ENCODE measurements at regions not wholly inside any gene's neighbourhood (a gene's known extent, or its start where the extent isn't known, plus 50 kb on each side); places are given as distances from the start of the nearest gene placed in this dataset.

GRCh38 chr12:127787544-127787943, 479.4 kb upstream of the TMEM132C start:
- no peaks in the 10 kb centered on the region for H4K20me1 ChIP-seq (ENCODE audit: insufficient read depth, low read length)

GRCh38 chr12:127790376-127790775, 476.6 kb upstream of the TMEM132C start:
- Histone ChIP-seq H3K4me3 (ENCODE audit: insufficient read depth, low read length) (no peak overlapping the region), H3K79me2 (ENCODE audit: insufficient read depth, low read length) (no peaks in the 10 kb centered on the region), H3K27ac (ENCODE audit: low read depth, low read length) (no peak overlapping the region), H3K4me2 (ENCODE audit: insufficient read depth, low read length) (no peak overlapping the region), H2AFZ (ENCODE audit: low read length) (no peak overlapping the region), H4K20me1 (ENCODE audit: insufficient read depth, low read length) (no peaks in the 10 kb centered on the region), H3K36me3 (ENCODE audit: insufficient read depth, low read length) (no peaks in the 10 kb centered on the region), H3K4me1 (ENCODE audit: insufficient read depth, low read length) (no peaks in the 10 kb centered on the region), H3K27me3 (ENCODE audit: insufficient read depth, low read length) (no peaks in the 10 kb centered on the region), H3K9me3 (ENCODE audit: low read depth, low read length) (no peaks in the 10 kb centered on the region)
- TF ChIP-seq CTCF (IDR thresholded peaks at IDR 0.05; ENCODE audit: extremely low read depth, low read depth, low read length): no peak
- no peak for DNase-seq (ENCODE audit: insufficient read length, low spot score, missing footprints)

More at GRCh38 chr12:127787544-127787943, 479.4 kb upstream of the TMEM132C start:
- H3K36me3 ChIP-seq (ENCODE audit: insufficient read depth, low read length): no peaks in the 10 kb centered on the region
- DNase-seq (ENCODE audit: insufficient read length, low spot score, missing footprints): no peak
- no peak overlapping the region for H3K4me2 ChIP-seq (ENCODE audit: insufficient read depth, low read length)
- H3K4me1 ChIP-seq (ENCODE audit: insufficient read depth, low read length): no peaks in the 10 kb centered on the region
- H3K27ac ChIP-seq (ENCODE audit: low read depth, low read length): no peak overlapping the region
- H3K27me3 ChIP-seq (ENCODE audit: insufficient read depth, low read length): no peaks in the 10 kb centered on the region
- H3K9me3 ChIP-seq (ENCODE audit: low read depth, low read length): no peaks in the 10 kb centered on the region
- no peak for TF ChIP-seq CTCF (IDR thresholded peaks at IDR 0.05; ENCODE audit: extremely low read depth, low read depth, low read length)
- H3K4me3 ChIP-seq (ENCODE audit: insufficient read depth, low read length): no peak overlapping the region
- no peaks in the 10 kb centered on the region for H3K79me2 ChIP-seq (ENCODE audit: insufficient read depth, low read length)
- H2AFZ ChIP-seq (ENCODE audit: low read length): no peak overlapping the region

- no peak for DNase-seq (ENCODE audit: insufficient read length, low spot score, missing footprints)
- Histone ChIP-seq H3K79me2 (ENCODE audit: insufficient read depth, low read length) (no peaks in the 10 kb centered on the region), H3K27me3 (ENCODE audit: insufficient read depth, low read length) (no peaks in the 10 kb centered on the region), H3K4me1 (ENCODE audit: insufficient read depth, low read length) (no peaks in the 10 kb centered on the region), H2AFZ (ENCODE audit: low read length) (no peak overlapping the region), H3K4me2 (ENCODE audit: insufficient read depth, low read length) (no peak overlapping the region), H3K9me3 (ENCODE audit: low read depth, low read length) (no peaks in the 10 kb centered on the region), H3K4me3 (ENCODE audit: insufficient read depth, low read length) (no peak overlapping the region), H3K27ac (ENCODE audit: low read depth, low read length) (no peak overlapping the region), H3K36me3 (ENCODE audit: insufficient read depth, low read length) (no peaks in the 10 kb centered on the region), H4K20me1 (ENCODE audit: insufficient read depth, low read length) (no peaks in the 10 kb centered on the region)
- no peak for TF ChIP-seq CTCF (IDR thresholded peaks at IDR 0.05; ENCODE audit: extremely low read depth, low read depth, low read length)
These were observed 475.8 kb upstream of the TMEM132C start for GRCh38 chr12:127791217-127791616.

GRCh38 chr12:127797918-127798317, 469.1 kb upstream of the TMEM132C start:
- Histone ChIP-seq H3K9me3 (ENCODE audit: low read depth, low read length) (no peaks in the 10 kb centered on the region), H3K79me2 (ENCODE audit: insufficient read depth, low read length) (no peaks in the 10 kb centered on the region), H3K27me3 (ENCODE audit: insufficient read depth, low read length) (no peaks in the 10 kb centered on the region), H2AFZ (ENCODE audit: low read length) (no peak overlapping the region), H3K4me1 (ENCODE audit: insufficient read depth, low read length) (no peaks in the 10 kb centered on the region), H4K20me1 (ENCODE audit: insufficient read depth, low read length) (no peaks in the 10 kb centered on the region), H3K4me2 (ENCODE audit: insufficient read depth, low read length) (no peak overlapping the region), H3K27ac (ENCODE audit: low read depth, low read length) (no peak overlapping the region), H3K4me3 (ENCODE audit: insufficient read depth, low read length) (no peak overlapping the region), H3K36me3 (ENCODE audit: insufficient read depth, low read length) (no peaks in the 10 kb centered on the region)
- TF ChIP-seq CTCF (IDR thresholded peaks at IDR 0.05; ENCODE audit: extremely low read depth, low read depth, low read length): no peak
- DNase-seq (ENCODE audit: insufficient read length, low spot score, missing footprints): no peak
